ENCODE measurements at regions not wholly inside any gene's neighbourhood (a gene's known extent, or its start where the extent isn't known, plus 50 kb on each side); places are given as distances from the start of the nearest gene placed in this dataset.

- DNase-seq (ENCODE audit: low spot score, unreplicated experiment) = no peak
- Mint-ChIP-seq H3K4me3 (ENCODE audit: low read depth) (no peak overlapping the region), H3K27me3 (peaks cover 43% of the 10 kb centered on the region), H3K4me1 (ENCODE audit: low read depth) (no peaks in the 10 kb centered on the region), H3K9me3 (ENCODE audit: low read depth) (no peaks in the 10 kb centered on the region), H3K27ac (no peak overlapping the region), H3K36me3 (ENCODE audit: insufficient read depth) (no peaks in the 10 kb centered on the region)
- no peak for TF ChIP-seq CTCF (IDR thresholded peaks at IDR 0.05; ENCODE audit: unreplicated experiment)
Measured at GRCh38 chr15:70562906-70563305, 200.5 kb downstream of the UACA start.

DNA sequence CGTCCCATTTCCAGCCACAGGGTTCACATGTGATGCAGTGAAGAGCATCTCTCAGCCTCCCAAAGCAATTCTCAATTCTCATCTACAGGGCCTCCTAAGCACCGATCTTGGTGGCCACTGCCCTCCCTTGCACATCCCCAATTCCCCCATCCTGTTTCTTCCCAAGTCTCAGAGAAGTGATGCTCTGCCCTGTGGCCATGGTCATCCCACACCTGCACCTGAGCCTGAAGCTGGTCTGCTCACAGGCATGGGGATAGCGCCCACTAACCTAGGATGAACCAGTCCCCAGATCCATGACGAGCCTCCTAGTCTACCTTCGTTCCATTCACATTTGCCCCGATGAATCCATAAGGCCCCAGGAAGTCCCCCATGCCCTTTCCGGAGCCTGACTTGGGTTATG, 201.5 kb downstream of the UACA start:
- H3K4me1 Mint-ChIP-seq (ENCODE audit: low read depth) = no peaks in the 10 kb centered on the region
- H3K4me3 Mint-ChIP-seq (ENCODE audit: low read depth) = no peak overlapping the region
- no peak overlapping the region for H3K27ac Mint-ChIP-seq
- no peak for DNase-seq (ENCODE audit: low spot score, unreplicated experiment)
- peaks cover 43% of the 10 kb centered on the region for H3K27me3 Mint-ChIP-seq
- H3K36me3 Mint-ChIP-seq (ENCODE audit: insufficient read depth) = no peaks in the 10 kb centered on the region
- TF ChIP-seq CTCF (IDR thresholded peaks at IDR 0.05; ENCODE audit: unreplicated experiment) = no peak
- no peaks in the 10 kb centered on the region for H3K9me3 Mint-ChIP-seq (ENCODE audit: low read depth)

- no peaks in the 10 kb centered on the region for H3K36me3 Mint-ChIP-seq (ENCODE audit: insufficient read depth)
- no peak for TF ChIP-seq CTCF (IDR thresholded peaks at IDR 0.05; ENCODE audit: unreplicated experiment)
- H3K9me3 Mint-ChIP-seq (ENCODE audit: low read depth) = no peaks in the 10 kb centered on the region
- no peaks in the 10 kb centered on the region for H3K4me1 Mint-ChIP-seq (ENCODE audit: low read depth)
- H3K4me3 Mint-ChIP-seq (ENCODE audit: low read depth) = no peak overlapping the region
- H3K27ac Mint-ChIP-seq = no peak overlapping the region
- no peak for DNase-seq (ENCODE audit: low spot score, unreplicated experiment)
- peaks cover 34% of the 10 kb centered on the region for H3K27me3 Mint-ChIP-seq
Measured at GRCh38 chr15:70560617-70561328, 202.6 kb downstream of the UACA start.

DNA sequence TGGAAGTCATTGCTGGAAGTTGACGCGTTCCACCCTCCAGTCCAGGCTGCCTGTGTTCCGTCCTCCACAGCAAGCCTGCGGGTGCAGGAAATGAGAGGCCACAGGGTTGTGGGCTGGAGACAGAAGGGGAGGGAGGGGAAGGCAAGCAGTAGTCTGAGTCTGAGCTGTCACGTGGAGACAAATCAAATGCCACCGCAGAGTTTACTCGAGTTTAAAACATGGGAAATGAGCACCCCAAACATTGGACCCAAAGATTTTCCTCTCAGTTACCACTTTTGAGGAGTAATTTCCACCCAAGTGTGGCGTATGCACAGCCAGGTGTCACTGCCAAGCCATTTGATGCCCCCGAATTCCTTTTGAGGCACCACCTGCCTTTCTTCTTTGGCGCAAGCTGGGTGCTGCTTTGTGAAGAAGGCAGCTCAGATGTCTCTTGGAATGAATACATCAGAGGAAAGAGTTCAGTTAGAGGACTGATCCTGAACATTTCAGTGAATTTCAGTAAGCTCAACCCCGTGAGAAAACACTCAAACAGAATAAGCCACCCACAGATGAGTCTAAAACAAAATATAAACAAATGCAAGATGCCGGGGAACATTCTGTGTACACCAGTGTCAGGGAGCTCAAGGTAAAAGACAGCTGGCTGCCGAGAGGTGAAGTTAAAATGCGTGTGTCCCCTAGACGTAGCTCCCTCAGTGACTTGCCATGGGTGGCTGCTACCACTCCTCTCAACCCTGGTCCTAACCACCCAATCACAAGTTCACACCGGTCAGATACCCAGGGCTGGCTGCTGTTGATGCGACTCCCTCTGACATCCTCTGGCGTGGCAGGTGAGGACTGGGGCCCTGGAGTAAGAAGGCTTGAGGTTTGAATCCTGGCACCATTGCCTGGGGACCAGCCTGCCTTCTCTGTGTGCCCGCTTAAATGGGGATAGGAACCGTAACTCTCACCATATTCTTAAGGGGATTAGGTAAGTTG, 203.8 kb downstream of the UACA start:
- H3K4me1 Mint-ChIP-seq (ENCODE audit: low read depth) = no peaks in the 10 kb centered on the region
- no peak for DNase-seq (ENCODE audit: low spot score, unreplicated experiment)
- H3K27ac Mint-ChIP-seq = no peak overlapping the region
- no peak overlapping the region for H3K4me3 Mint-ChIP-seq (ENCODE audit: low read depth)
- TF ChIP-seq CTCF (IDR thresholded peaks at IDR 0.05; ENCODE audit: unreplicated experiment) = no peak
- no peaks in the 10 kb centered on the region for H3K9me3 Mint-ChIP-seq (ENCODE audit: low read depth)
- peaks cover 28% of the 10 kb centered on the region for H3K27me3 Mint-ChIP-seq
- no peaks in the 10 kb centered on the region for H3K36me3 Mint-ChIP-seq (ENCODE audit: insufficient read depth)

DNA sequence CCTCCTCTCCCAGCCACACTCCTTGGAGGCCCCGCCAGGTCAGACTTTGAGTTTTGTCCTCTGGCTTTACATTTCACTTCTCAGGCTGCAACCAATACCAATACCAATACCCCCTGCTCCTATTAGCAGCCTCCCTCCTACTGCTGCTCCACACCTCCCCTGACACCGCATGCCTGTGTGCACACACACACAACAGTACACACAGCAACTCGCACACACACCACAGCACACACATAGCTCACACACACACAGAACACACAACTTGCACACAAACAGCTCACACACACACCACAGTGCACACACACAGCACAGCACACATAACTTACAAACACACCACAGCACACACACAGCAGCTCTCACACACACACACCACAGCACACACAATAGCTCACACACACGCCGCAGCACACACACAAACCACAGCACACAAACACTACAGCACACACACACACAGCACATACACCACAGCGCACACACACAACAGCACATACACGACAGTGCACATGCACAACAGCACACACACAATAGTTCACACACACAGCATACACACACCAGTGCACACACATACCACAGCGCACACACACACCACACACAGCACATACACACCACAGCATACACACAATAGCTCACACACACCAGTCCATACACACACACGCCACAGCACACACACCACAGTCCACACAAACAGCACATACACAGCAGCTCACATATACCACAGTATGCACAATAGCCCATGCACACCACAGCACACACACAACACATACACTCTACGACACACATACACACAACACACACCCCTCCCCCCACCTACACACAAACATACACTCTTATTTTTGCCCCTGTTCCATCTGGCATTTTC, 204.7 kb downstream of the UACA start:
- Mint-ChIP-seq H3K36me3 (ENCODE audit: insufficient read depth) (no peaks in the 10 kb centered on the region), H3K9me3 (ENCODE audit: low read depth) (no peaks in the 10 kb centered on the region), H3K4me1 (ENCODE audit: low read depth) (no peaks in the 10 kb centered on the region), H3K27me3 (peaks cover 22% of the 10 kb centered on the region), H3K27ac (no peak overlapping the region), H3K4me3 (ENCODE audit: low read depth) (no peak overlapping the region)
- no peak for TF ChIP-seq CTCF (IDR thresholded peaks at IDR 0.05; ENCODE audit: unreplicated experiment)
- no peak for DNase-seq (ENCODE audit: low spot score, unreplicated experiment)

Measured in progenitor cell of endocrine pancreas (in vitro differentiated cells).